EH (cell line): ENCODE measurements at regions not wholly inside any gene's neighbourhood (a gene's known extent, or its start where the extent isn't known, plus 50 kb on each side); places are given as distances from the start of the nearest gene placed in this dataset.
"Not testable (repeated sequence)": the region's sequence is repeated elsewhere in the genome, so short reads cannot be mapped to it uniquely, and the experiment has no call there.

ENCODE experiments used
- DNase-seq: peaks from one replicate; pipeline ENCODE4 v3.0.0-alpha.2; 2015; ENCODE audit warnings: low read depth

GRCh38 chr20:40276301-40276700 lies 412.7 kb downstream of the MAFB start:
- no peak for DNase-seq

GRCh38 chr20:40275738-40276137 lies 413.3 kb downstream of the MAFB start:
- no peak for DNase-seq

- DNase-seq: no peak
These were observed 414.0 kb downstream of the MAFB start for GRCh38 chr20:40274912-40275533.

GRCh38 chr20:40269274-40269673 lies 419.8 kb downstream of the MAFB start:
- DNase-seq: not testable (repeated sequence)

GRCh38 chr20:40268321-40269075 lies 420.5 kb downstream of the MAFB start:
- no peak for DNase-seq

- peak; percentile 37 for DNase-seq
These were observed 423.1 kb downstream of the MAFB start for GRCh38 chr20:40265825-40266533.

- no peak for DNase-seq
These were observed 426.8 kb downstream of the MAFB start for GRCh38 chr20:40262219-40262618.

GRCh38 chr20:40258931-40259330 lies 430.1 kb downstream of the MAFB start:
- DNase-seq: no peak

GRCh38 chr20:40257763-40258162 lies 431.3 kb downstream of the MAFB start:
- DNase-seq: no peak

- no peak for DNase-seq
These were observed 433.7 kb downstream of the MAFB start for GRCh38 chr20:40255365-40255764.

GRCh38 chr20:40254023-40254772 lies 434.8 kb downstream of the MAFB start:
- DNase-seq: no peak

GRCh38 chr20:40251284-40251932 lies 437.6 kb downstream of the MAFB start:
- peak; percentile 51 for DNase-seq

- DNase-seq: no peak
These were observed 439.2 kb downstream of the MAFB start for GRCh38 chr20:40249805-40250204.

- no peak for DNase-seq
These were observed 443.2 kb downstream of the MAFB start for GRCh38 chr20:40245829-40246228.

GRCh38 chr20:40244286-40244685 lies 444.8 kb downstream of the MAFB start:
- no peak for DNase-seq

GRCh38 chr20:40241596-40242343 lies 447.3 kb downstream of the MAFB start:
- no peak for DNase-seq

GRCh38 chr20:40238511-40238910 lies 450.5 kb downstream of the MAFB start:
- no peak for DNase-seq

GRCh38 chr20:40234593-40234992 lies 454.4 kb downstream of the MAFB start:
- DNase-seq: no peak

GRCh38 chr20:40233406-40233805 lies 455.6 kb downstream of the MAFB start:
- DNase-seq: no peak

GRCh38 chr20:40232756-40233155 lies 456.3 kb downstream of the MAFB start:
- no peak for DNase-seq

- no peak for DNase-seq
These were observed 456.8 kb downstream of the MAFB start for GRCh38 chr20:40232273-40232672.
